ENCODE measurements at regions not wholly inside any gene's neighbourhood (a gene's known extent, or its start where the extent isn't known, plus 50 kb on each side); places are given as distances from the start of the nearest gene placed in this dataset.
"Not testable (repeated sequence)": the region's sequence is repeated elsewhere in the genome, so short reads cannot be mapped to it uniquely, and the experiment has no call there.

- TF ChIP-seq CTCF (IDR thresholded peaks at IDR 0.05; ENCODE audit: low read depth, low read length, poor library complexity, severe bottlenecking); EZH2phosphoT487 (IDR thresholded peaks at IDR 0.05; ENCODE audit: borderline replicate concordance, low read length): not testable (repeated sequence)
Measured at GRCh38 chr15:95785276-95785675, 545.2 kb upstream of the NR2F2 start.

Measured in DOHH2 (cell line).